ENCODE measurements at regions not wholly inside any gene's neighbourhood (a gene's known extent, or its start where the extent isn't known, plus 50 kb on each side); places are given as distances from the start of the nearest gene placed in this dataset.

DNA sequence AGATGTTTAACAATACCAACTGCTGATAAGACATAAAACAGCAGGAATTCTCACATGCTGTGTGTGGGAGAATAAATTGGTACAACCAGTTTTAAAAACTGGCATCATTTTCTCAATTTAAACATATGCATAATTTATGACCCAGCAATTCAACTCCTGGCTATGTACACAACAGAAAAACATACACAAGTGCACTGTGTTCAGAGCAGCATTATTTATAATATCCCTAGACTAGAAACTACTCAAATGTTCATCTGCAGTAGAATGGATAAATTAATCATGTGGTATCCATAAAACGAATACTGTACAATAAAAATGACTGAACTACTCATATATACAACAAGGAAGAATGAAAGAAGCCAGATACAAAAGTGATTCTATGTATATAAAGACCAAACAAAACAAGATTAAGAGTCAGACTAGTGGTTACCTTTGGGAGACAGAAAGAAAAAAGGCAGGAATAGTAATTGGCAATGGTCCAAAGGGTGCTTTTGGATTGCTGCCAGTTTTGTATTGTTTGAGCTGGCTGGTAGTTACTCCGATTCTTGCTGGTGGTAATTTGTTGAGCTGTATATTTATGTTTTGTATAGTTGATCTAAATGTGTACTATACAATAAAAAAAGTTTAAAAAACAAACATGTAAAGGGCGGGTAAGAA lies 306.0 kb downstream of the TFEC start:
- H2AFZ ChIP-seq (replicated peaks; ENCODE audit: low read length, poor library complexity): no peak overlapping the region
- no peak overlapping the region for H3K4me3 ChIP-seq (ENCODE audit: insufficient read depth, low read depth, low read length)
- no peak overlapping the region for H4K5ac ChIP-seq (ENCODE audit: low read depth, low read length)
- no peaks in the 10 kb centered on the region for H3K9me3 ChIP-seq (ENCODE audit: control insufficient read depth, insufficient read depth, low read length)
- H2AK9ac ChIP-seq (replicated peaks; ENCODE audit: low read depth, low read length, poor library complexity): no peak overlapping the region
- no peaks in the 10 kb centered on the region for H3K27me3 ChIP-seq (ENCODE audit: control insufficient read depth, insufficient read depth, low read length)
- WGBS, 2 experiments (ENCODE audit: extremely low coverage in 2 of 2, insufficient read length in 1 of 2): no CpG with 5 or more reads among the region's 3 CpGs
- TF ChIP-seq NFE2L2 (IDR thresholded peaks at IDR 0.05; ENCODE audit: low read depth, low read length) (no peak), RAD21 (IDR thresholded peaks at IDR 0.05; ENCODE audit: low read length) (no peak), MAZ (IDR thresholded peaks at IDR 0.05; ENCODE audit: borderline replicate concordance, low read depth, low read length) (no peak)
- TF ChIP-seq, protein P1, sequence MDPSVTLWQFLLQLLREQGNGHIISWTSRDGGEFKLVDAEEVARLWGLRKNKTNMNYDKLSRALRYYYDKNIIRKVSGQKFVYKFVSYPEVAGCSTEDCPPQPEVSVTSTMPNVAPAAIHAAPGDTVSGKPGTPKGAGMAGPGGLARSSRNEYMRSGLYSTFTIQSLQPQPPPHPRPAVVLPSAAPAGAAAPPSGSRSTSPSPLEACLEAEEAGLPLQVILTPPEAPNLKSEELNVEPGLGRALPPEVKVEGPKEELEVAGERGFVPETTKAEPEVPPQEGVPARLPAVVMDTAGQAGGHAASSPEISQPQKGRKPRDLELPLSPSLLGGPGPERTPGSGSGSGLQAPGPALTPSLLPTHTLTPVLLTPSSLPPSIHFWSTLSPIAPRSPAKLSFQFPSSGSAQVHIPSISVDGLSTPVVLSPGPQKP (IDR thresholded peaks at IDR 0.05; ENCODE audit: borderline replicate concordance, low read depth, low read length): no peak
- TF ChIP-seq, protein P2, sequence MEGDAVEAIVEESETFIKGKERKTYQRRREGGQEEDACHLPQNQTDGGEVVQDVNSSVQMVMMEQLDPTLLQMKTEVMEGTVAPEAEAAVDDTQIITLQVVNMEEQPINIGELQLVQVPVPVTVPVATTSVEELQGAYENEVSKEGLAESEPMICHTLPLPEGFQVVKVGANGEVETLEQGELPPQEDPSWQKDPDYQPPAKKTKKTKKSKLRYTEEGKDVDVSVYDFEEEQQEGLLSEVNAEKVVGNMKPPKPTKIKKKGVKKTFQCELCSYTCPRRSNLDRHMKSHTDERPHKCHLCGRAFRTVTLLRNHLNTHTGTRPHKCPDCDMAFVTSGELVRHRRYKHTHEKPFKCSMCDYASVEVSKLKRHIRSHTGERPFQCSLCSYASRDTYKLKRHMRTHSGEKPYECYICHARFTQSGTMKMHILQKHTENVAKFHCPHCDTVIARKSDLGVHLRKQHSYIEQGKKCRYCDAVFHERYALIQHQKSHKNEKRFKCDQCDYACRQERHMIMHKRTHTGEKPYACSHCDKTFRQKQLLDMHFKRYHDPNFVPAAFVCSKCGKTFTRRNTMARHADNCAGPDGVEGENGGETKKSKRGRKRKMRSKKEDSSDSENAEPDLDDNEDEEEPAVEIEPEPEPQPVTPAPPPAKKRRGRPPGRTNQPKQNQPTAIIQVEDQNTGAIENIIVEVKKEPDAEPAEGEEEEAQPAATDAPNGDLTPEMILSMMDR (conservative IDR thresholded peaks at IDR 0.05; ENCODE audit: low read depth, low read length): no peak
- TF ChIP-seq, protein P3, sequence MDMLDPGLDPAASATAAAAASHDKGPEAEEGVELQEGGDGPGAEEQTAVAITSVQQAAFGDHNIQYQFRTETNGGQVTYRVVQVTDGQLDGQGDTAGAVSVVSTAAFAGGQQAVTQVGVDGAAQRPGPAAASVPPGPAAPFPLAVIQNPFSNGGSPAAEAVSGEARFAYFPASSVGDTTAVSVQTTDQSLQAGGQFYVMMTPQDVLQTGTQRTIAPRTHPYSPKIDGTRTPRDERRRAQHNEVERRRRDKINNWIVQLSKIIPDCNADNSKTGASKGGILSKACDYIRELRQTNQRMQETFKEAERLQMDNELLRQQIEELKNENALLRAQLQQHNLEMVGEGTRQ (IDR thresholded peaks at IDR 0.05; ENCODE audit: low read depth, low read length): no peak
- no peak overlapping the region for H2AK5ac ChIP-seq (ENCODE audit: low read depth, low read length)
- intact Hi-C loops (cut with micrococcal nuclease): no loop called here
- ChIA-PET CTCF (no interaction called here), POLR2A (ENCODE audit: unreplicated experiment) (no interaction called here)
- no peaks in the 10 kb centered on the region for H4K20me1 ChIP-seq (ENCODE audit: insufficient read depth, low read length)
- no peaks in the 10 kb centered on the region for H3K4me1 ChIP-seq (ENCODE audit: control insufficient read depth, insufficient read depth, low read length)
- no peaks in the 10 kb centered on the region for H3K36me3 ChIP-seq (ENCODE audit: control insufficient read depth, insufficient read depth, low read length)
- no peak overlapping the region for H3K14ac ChIP-seq (replicated peaks; ENCODE audit: low read depth, low read length)
- BruUV-seq (replicated peaks): no TSS peak
- H3K9ac ChIP-seq (ENCODE audit: low read depth, low read length): no peak overlapping the region
- no peak overlapping the region for H2BK120ac ChIP-seq (ENCODE audit: low read depth, low read length)
- no peak for DNase-seq
- H3K18ac ChIP-seq (ENCODE audit: low read depth, low read length): no peak overlapping the region
- no peak overlapping the region for H4K8ac ChIP-seq (ENCODE audit: low read depth in 2 of 2, low read length in 2 of 2)
- in situ Hi-C loops (cut with MboI; ENCODE audit: low sequenced_read_pairs): no loop called here
- H3K27ac ChIP-seq (ENCODE audit: insufficient read depth, low read length): no peak overlapping the region
- no peak overlapping the region for H3K23ac ChIP-seq (ENCODE audit: low read depth, low read length)
- H4K91ac ChIP-seq (ENCODE audit: insufficient read depth, low read depth, low read length): no peak overlapping the region
- H3K4me2 ChIP-seq (ENCODE audit: low read depth, low read length): no peak overlapping the region
- no peak overlapping the region for H3K4ac ChIP-seq (ENCODE audit: low read depth, low read length)
- no peak for ATAC-seq (ENCODE audit: low read depth)
- H2BK20ac ChIP-seq (ENCODE audit: low read depth, low read length): no peak overlapping the region
- H3K56ac ChIP-seq (ENCODE audit: extremely low read depth, insufficient read depth, low read length): no peak overlapping the region
- H2BK15ac ChIP-seq (ENCODE audit: low read depth, low read length): no peak overlapping the region
- dilution Hi-C loops (cut with HindIII; ENCODE audit: low sequenced_read_pairs, unreplicated experiment): no loop called here
- H3K9me1 ChIP-seq (ENCODE audit: insufficient read depth, low read length): no peaks in the 10 kb centered on the region
- H2BK5ac ChIP-seq (ENCODE audit: low read depth, low read length, poor library complexity, severe bottlenecking): no peak overlapping the region
- no peaks in the 10 kb centered on the region for H3K79me1 ChIP-seq (ENCODE audit: low read depth in 1 of 2, low read length in 2 of 2)
